BE2C (cell line): ENCODE measurements at regions not wholly inside any gene's neighbourhood (a gene's known extent, or its start where the extent isn't known, plus 50 kb on each side); places are given as distances from the start of the nearest gene placed in this dataset.

ENCODE experiments used
- DNase-seq: peaks from one replicate; pipeline ENCODE4 v3.0.0-alpha.2; 2020
- H3K27me3 ChIP-seq: fragments of 250-450 bp; sonication (Bioruptor Pico); 2 replicates; pipeline ENCODE4 v1.5.1; 2020; ENCODE audit warnings: mild to moderate bottlenecking
- H3K36me3 ChIP-seq: fragments of 250-450 bp; sonication (Bioruptor Pico); 2 replicates; pipeline ENCODE4 v1.5.1; 2020; ENCODE audit warnings: mild to moderate bottlenecking
- H3K4me1 ChIP-seq: fragments of 250-450 bp; sonication (Bioruptor Pico); 2 replicates; pipeline ENCODE4 v1.5.1; 2020
- H3K4me3 ChIP-seq: 2 replicates; pipeline ENCODE4 v1.5.1; 2011; ENCODE audit warnings: low read depth, low read length
- H3K9me3 ChIP-seq: fragments of 250-450 bp; sonication (Bioruptor Pico); 2 replicates; pipeline ENCODE4 v1.5.1; 2020
- TF ChIP-seq, protein P1 (sequence below): IDR thresholded peaks from 2 replicates; pipeline ENCODE4 v1.5.1; 2012; ENCODE audit warnings: mild to moderate bottlenecking, low read depth, low read length

DNA sequence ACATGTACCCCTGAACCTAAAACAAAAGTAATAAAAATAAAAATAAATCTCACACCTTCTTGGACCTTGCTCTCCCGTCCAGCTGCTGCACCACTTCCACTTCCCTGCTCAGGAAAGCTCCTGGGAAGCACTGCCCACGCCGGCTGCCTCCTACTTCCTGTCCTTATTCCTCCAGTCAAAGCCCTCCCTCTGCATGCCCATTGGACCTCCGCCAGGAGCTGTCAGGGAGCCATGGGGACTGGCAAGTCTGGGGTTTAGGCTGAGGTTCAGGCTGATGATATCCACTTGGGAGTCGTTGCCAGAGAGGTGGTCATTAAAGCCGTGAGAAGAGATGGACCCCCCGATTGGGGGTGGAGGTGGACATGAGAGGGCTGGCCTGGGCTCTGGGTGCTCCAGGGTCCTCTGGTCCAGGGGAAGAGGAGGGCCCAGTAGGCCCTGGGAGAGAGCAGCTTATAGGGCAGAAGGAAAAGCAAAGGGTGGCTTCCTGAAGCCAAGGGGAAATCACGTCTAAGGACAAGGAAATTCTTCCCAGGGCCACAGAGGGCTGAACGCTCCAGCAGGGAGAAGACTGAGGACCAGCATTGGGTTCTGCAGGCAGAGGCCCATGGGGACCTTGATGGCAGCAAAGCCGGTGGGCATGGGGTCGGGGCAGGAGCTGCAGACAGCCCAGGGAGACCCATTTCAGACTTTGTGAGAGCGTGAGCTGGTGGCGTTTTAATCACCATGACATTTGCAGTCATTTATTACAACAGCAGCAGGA is 78.7 kb downstream of the FZD10 start:
- no peak overlapping the region for H3K4me3 ChIP-seq
- DNase-seq: no peak
- peaks cover 21% of the 10 kb centered on the region for H3K27me3 ChIP-seq
- no peaks in the 10 kb centered on the region for H3K9me3 ChIP-seq
- H3K36me3 ChIP-seq: no peaks in the 10 kb centered on the region
- TF ChIP-seq, protein P1, sequence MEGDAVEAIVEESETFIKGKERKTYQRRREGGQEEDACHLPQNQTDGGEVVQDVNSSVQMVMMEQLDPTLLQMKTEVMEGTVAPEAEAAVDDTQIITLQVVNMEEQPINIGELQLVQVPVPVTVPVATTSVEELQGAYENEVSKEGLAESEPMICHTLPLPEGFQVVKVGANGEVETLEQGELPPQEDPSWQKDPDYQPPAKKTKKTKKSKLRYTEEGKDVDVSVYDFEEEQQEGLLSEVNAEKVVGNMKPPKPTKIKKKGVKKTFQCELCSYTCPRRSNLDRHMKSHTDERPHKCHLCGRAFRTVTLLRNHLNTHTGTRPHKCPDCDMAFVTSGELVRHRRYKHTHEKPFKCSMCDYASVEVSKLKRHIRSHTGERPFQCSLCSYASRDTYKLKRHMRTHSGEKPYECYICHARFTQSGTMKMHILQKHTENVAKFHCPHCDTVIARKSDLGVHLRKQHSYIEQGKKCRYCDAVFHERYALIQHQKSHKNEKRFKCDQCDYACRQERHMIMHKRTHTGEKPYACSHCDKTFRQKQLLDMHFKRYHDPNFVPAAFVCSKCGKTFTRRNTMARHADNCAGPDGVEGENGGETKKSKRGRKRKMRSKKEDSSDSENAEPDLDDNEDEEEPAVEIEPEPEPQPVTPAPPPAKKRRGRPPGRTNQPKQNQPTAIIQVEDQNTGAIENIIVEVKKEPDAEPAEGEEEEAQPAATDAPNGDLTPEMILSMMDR: no peak
- H3K4me1 ChIP-seq: no peaks in the 10 kb centered on the region

DNA sequence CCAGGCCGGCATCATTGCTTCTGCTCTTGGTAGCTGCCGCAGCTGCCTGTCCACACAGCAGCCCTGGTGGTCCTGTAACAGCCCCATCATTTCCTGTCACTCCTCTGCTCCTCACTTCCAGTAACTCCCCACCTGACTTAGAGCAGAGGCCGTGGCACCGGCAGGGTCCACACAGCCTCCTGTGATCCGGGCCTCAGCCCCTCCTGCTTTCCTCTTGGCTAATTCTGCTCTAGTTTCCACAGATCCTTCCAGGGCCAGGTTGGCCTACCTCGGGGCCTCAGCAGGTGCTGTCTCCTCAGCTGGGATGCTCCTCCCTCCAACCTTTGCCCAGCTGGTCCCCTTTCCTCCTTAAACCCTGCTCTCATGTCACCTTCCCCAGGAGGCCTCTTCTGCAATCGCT is 80.2 kb downstream of the FZD10 start:
- H3K36me3 ChIP-seq: no peaks in the 10 kb centered on the region
- H3K4me3 ChIP-seq: no peak overlapping the region
- peaks cover 7% of the 10 kb centered on the region for H3K27me3 ChIP-seq
- DNase-seq: no peak
- no peaks in the 10 kb centered on the region for H3K4me1 ChIP-seq
- H3K9me3 ChIP-seq: no peaks in the 10 kb centered on the region
- TF ChIP-seq, protein P1: no peak

DNA sequence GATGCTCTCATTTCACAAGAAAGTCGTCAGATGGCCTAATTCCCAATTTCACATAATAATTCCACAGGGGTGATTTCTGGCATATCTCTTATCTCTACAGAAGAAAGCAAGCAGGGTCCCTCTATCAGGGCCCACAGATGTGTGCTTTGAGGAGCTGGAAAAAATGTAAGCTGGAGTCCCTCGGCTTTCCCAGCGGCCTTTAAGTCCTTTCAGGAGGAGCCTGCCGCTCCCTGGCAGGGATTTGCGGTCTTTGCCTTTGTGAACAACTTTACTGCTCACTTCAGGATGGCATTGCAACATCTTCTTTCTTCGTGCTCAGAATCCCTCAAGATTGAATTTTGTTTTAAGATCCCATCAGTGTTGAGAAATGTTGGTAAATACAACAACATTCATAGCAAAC is 83.0 kb downstream of the FZD10 start:
- Histone ChIP-seq H3K27me3 (peaks cover 7% of the 10 kb centered on the region), H3K4me3 (no peak overlapping the region), H3K9me3 (no peaks in the 10 kb centered on the region), H3K36me3 (no peaks in the 10 kb centered on the region), H3K4me1 (no peaks in the 10 kb centered on the region)
- no peak for DNase-seq
- TF ChIP-seq, protein P1: no peak

DNA sequence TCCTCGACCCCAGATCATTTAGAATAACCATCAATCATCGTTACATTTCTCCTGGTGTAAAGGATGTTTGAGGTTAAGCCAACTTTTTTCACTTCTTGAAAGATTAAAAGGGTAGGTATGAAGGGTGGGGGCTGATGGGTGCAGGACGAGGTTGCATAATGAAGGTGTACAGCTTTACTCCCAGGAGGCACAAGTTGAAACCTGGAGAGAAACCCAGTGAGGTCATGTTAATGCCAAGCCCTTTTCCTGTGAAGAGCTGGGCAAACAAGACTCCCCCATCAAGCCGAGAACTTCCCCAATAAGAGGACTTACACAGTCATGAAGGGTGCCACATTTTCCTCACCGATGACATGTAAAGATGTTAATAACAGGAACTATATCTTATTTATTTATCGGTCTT is 84.3 kb downstream of the FZD10 start:
- TF ChIP-seq, protein P1: no peak
- H3K9me3 ChIP-seq: no peaks in the 10 kb centered on the region
- H3K36me3 ChIP-seq: no peaks in the 10 kb centered on the region
- no peaks in the 10 kb centered on the region for H3K4me1 ChIP-seq
- DNase-seq: no peak
- H3K27me3 ChIP-seq: peaks cover 7% of the 10 kb centered on the region
- H3K4me3 ChIP-seq: no peak overlapping the region

DNA sequence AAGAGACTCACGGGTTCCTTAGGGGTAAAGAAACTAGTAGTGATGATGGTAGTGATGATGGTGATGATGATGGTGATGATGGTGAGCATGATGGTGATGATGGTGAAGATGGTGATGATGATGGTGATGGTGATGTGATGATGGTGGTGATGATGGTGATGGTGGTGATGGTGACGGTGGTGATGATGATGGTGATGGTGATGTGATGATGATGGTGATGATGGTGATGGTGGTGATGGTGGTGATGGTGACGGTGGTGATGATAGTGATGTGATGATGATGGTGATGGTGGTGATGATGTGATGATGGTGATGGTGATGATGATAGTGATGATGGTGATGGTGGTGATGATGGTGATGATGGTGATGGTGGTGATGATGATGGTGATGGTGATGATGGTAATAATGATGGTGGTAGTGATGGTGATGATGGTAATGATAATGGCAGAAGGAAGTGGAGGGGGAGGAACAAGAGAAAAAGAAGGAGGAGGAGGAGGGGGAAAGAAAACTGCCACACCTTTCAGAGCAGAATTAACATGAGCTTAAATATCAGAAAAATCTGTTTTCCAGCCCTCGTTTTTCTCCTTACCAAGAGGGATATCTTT is 85.5 kb downstream of the FZD10 start:
- Histone ChIP-seq H3K36me3 (no peaks in the 10 kb centered on the region), H3K4me3 (no peak overlapping the region), H3K9me3 (no peaks in the 10 kb centered on the region), H3K4me1 (no peaks in the 10 kb centered on the region), H3K27me3 (peaks cover 7% of the 10 kb centered on the region)
- no peak for DNase-seq
- TF ChIP-seq, protein P1: no peak

DNA sequence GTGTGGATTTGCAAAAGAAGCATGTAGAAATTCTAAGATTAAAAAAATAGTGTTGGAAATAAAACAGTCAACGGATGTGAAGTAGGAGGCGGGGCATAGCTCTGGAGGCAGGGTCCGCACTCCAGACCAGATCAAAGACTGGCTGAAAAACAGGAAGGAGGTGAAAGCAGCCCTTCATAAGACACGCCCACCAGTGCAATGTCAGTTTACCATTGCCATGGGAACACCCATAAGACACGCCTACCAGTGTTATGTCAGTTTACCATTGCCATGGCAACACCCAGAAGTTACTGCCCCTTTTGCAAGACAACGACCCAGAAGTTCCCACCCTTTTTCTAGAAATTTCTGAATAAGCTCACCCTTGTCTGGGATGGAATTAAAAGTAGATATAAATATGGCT is 87.1 kb downstream of the FZD10 start:
- TF ChIP-seq, protein P1: no peak
- H3K36me3 ChIP-seq: no peaks in the 10 kb centered on the region
- H3K4me3 ChIP-seq: no peak overlapping the region
- DNase-seq: peak; percentile 20
- peaks cover 7% of the 10 kb centered on the region for H3K27me3 ChIP-seq
- no peaks in the 10 kb centered on the region for H3K4me1 ChIP-seq
- H3K9me3 ChIP-seq: no peaks in the 10 kb centered on the region
